IMR-90 (cell line): ENCODE measurements at regions not wholly inside any gene's neighbourhood (a gene's known extent, or its start where the extent isn't known, plus 50 kb on each side); places are given as distances from the start of the nearest gene placed in this dataset.

Experiments used
- ATAC-seq: fragments of 200-7000 bp; cut with Tn5 transposase; 2 replicates; pipeline ENCODE4 v1.9.1; 2020; ENCODE audit warnings: low read depth, mild to moderate bottlenecking, moderate library complexity
- BruUV-seq: library from RNA; stranded (reverse); fragments of 400-500 nt; replicated peaks from 2 replicates; lab custom pipeline; 2021; lab: Mats Ljungman, UMichigan
- CTCF ChIA-PET: fragments of 300-600 bp; formaldehyde crosslinking; extraction: SDS; loops from one replicate; lab custom pipeline; 2021; ENCODE audit warnings: antibody characterized with exemption; lab: Yijun Ruan, JAX
- POLR2A ChIA-PET: fragments of 300-600 bp; sonication (Branson Sonifier 250); formaldehyde crosslinking; loops from one replicate; lab custom pipeline; 2022; ENCODE audit warnings: antibody characterized with exemption; ENCODE audit not compliant: unreplicated experiment; lab: Charles Lee
- DNase-seq: peaks from one replicate; pipeline ENCODE4 v3.0.0; 2013
- H2AFZ ChIP-seq: replicated peaks from 2 replicates; pipeline ENCODE3; 2013; ENCODE audit warnings: low read length, mild to moderate bottlenecking; ENCODE audit not compliant: poor library complexity
- H2AK5ac ChIP-seq: 2 replicates; pipeline ENCODE4 v1.6.1; 2013; ENCODE audit warnings: low read depth, low read length, inconsistent platforms
- H2AK9ac ChIP-seq: replicated peaks from 2 replicates; pipeline ENCODE3; 2013; ENCODE audit warnings: mild to moderate bottlenecking, low read depth, low read length, moderate library complexity; ENCODE audit not compliant: poor library complexity
- H2BK120ac ChIP-seq: 2 replicates; pipeline ENCODE4 v1.6.1; 2013; ENCODE audit warnings: low read depth, low read length, inconsistent platforms
- H2BK15ac ChIP-seq: 3 replicates; pipeline ENCODE4 v1.6.1; 2013; ENCODE audit warnings: low read depth, low read length, inconsistent platforms
- H2BK20ac ChIP-seq: 2 replicates; pipeline ENCODE4 v1.6.1; 2013; ENCODE audit warnings: low read depth, mild to moderate bottlenecking, inconsistent platforms, low read length, moderate library complexity
- H2BK5ac ChIP-seq: 2 replicates; pipeline ENCODE4 v1.6.1; 2013; ENCODE audit warnings: mild to moderate bottlenecking, low read depth, low read length, inconsistent platforms; ENCODE audit not compliant: poor library complexity, severe bottlenecking
- H3K14ac ChIP-seq: replicated peaks from 2 replicates; pipeline ENCODE4 v1.6.1; 2013; ENCODE audit warnings: low read depth, low read length, inconsistent platforms
- H3K18ac ChIP-seq: 2 replicates; pipeline ENCODE4 v1.6.1; 2013; ENCODE audit warnings: low read depth, low read length, control low read depth
- H3K23ac ChIP-seq: 2 replicates; pipeline ENCODE4 v1.6.1; 2013; ENCODE audit warnings: low read depth, low read length, inconsistent platforms
- H3K27ac ChIP-seq: 2 replicates; pipeline ENCODE4 v1.5.1; 2013; ENCODE audit warnings: mild to moderate bottlenecking, control low read depth, low read length; ENCODE audit not compliant: insufficient read depth
- H3K27me3 ChIP-seq: 2 replicates; pipeline ENCODE4 v1.6.1; 2013; ENCODE audit warnings: low read length; ENCODE audit not compliant: control insufficient read depth, insufficient read depth
- H3K36me3 ChIP-seq: 2 replicates; pipeline ENCODE4 v1.6.1; 2013; ENCODE audit warnings: low read length, mixed read lengths; ENCODE audit not compliant: control insufficient read depth, insufficient read depth
- H3K4ac ChIP-seq: 2 replicates; pipeline ENCODE4 v1.6.1; 2013; ENCODE audit warnings: low read depth, low read length, inconsistent platforms
- H3K4me1 ChIP-seq: 2 replicates; pipeline ENCODE4 v1.6.1; 2013; ENCODE audit warnings: low read length, mixed read lengths; ENCODE audit not compliant: control insufficient read depth, insufficient read depth
- H3K4me2 ChIP-seq: 2 replicates; pipeline ENCODE4 v1.6.1; 2013; ENCODE audit warnings: low read depth, mild to moderate bottlenecking, control low read depth, low read length, moderate library complexity
- H3K4me3 ChIP-seq: 2 replicates; pipeline ENCODE4 v1.5.1; 2013; ENCODE audit warnings: low read depth, mild to moderate bottlenecking, control low read depth, low read length, moderate library complexity; ENCODE audit not compliant: insufficient read depth
- H3K56ac ChIP-seq: 2 replicates; pipeline ENCODE4 v1.6.1; 2013; ENCODE audit warnings: low read length, inconsistent platforms; ENCODE audit not compliant: insufficient read depth; ENCODE audit errors: extremely low read depth
- H3K79me1 ChIP-seq, 2 experiments: 2 replicates each; pipeline ENCODE4 v1.6.1; 2013; ENCODE audit warnings: low read length in 2 of 2, inconsistent platforms in 1 of 2, low read depth in 1 of 2
- H3K9ac ChIP-seq: 2 replicates; pipeline ENCODE4 v1.6.1; 2013; ENCODE audit warnings: low read depth, low read length, control low read depth
- H3K9me1 ChIP-seq: 2 replicates; pipeline ENCODE4 v1.6.1; 2013; ENCODE audit warnings: low read length, inconsistent platforms; ENCODE audit not compliant: insufficient read depth
- H3K9me3 ChIP-seq: 2 replicates; pipeline ENCODE4 v1.6.1; 2013; ENCODE audit warnings: low read length; ENCODE audit not compliant: control insufficient read depth, insufficient read depth
- H4K20me1 ChIP-seq: 2 replicates; pipeline ENCODE4 v1.6.1; 2013; ENCODE audit warnings: low read length, inconsistent platforms; ENCODE audit not compliant: insufficient read depth
- H4K5ac ChIP-seq: 2 replicates; pipeline ENCODE4 v1.6.1; 2013; ENCODE audit warnings: mild to moderate bottlenecking, low read depth, low read length, control low read depth
- H4K8ac ChIP-seq, 2 experiments: 2 replicates each; pipeline ENCODE4 v1.6.1; 2013; ENCODE audit warnings: low read depth in 2 of 2, low read length in 2 of 2, control low read depth in 1 of 2, inconsistent platforms in 1 of 2
- H4K91ac ChIP-seq: 2 replicates; pipeline ENCODE4 v1.6.1; 2013; ENCODE audit warnings: low read depth, low read length, inconsistent platforms; ENCODE audit not compliant: insufficient read depth
- BHLHE40 ChIP-seq: fragments of 150-350 bp; IDR thresholded peaks from 2 replicates; pipeline ENCODE4 v1.6.1; 2016; ENCODE audit warnings: mild to moderate bottlenecking, low read depth, low read length
- CEBPB ChIP-seq: IDR thresholded peaks from 2 replicates; pipeline ENCODE4 v1.6.1; 2012; ENCODE audit warnings: low read depth, low read length, improper control_type of control experiment
- CHD1 ChIP-seq: IDR thresholded peaks from 2 replicates; pipeline ENCODE4 v1.6.1; 2012; ENCODE audit warnings: low read depth, low read length, improper control_type of control experiment
- CTCF ChIP-seq: conservative IDR thresholded peaks from 2 replicates; pipeline ENCODE4 v1.5.1; 2012; ENCODE audit warnings: mild to moderate bottlenecking, low read depth, low read length, improper control_type of control experiment
- ELK1 ChIP-seq: fragments of 150-350 bp; IDR thresholded peaks from 2 replicates; pipeline ENCODE4 v1.6.1; 2016; ENCODE audit warnings: low read depth, mild to moderate bottlenecking, low read length, moderate library complexity, borderline replicate concordance
- FOS ChIP-seq: fragments of 150-350 bp; IDR thresholded peaks from 2 replicates; pipeline ENCODE4 v1.6.1; 2016; ENCODE audit warnings: low read depth, low read length
- MAFK ChIP-seq: IDR thresholded peaks from 2 replicates; pipeline ENCODE4 v1.6.1; 2012; ENCODE audit warnings: low read depth, low read length, improper control_type of control experiment
- MAZ ChIP-seq: IDR thresholded peaks from 2 replicates; pipeline ENCODE4 v1.6.1; 2012; ENCODE audit warnings: low read depth, mild to moderate bottlenecking, low read length, improper control_type of control experiment, moderate library complexity, borderline replicate concordance
- MXI1 ChIP-seq: IDR thresholded peaks from 2 replicates; pipeline ENCODE4 v1.6.1; 2012; ENCODE audit warnings: low read depth, mild to moderate bottlenecking, low read length, moderate library complexity, borderline replicate concordance
- NFE2L2 ChIP-seq: fragments of 150-350 bp; IDR thresholded peaks from 2 replicates; pipeline ENCODE4 v1.6.1; 2016; ENCODE audit warnings: low read depth, mild to moderate bottlenecking, low read length
- POLR2A ChIP-seq: IDR thresholded peaks from 2 replicates; pipeline ENCODE4 v1.6.1; 2012; ENCODE audit warnings: mild to moderate bottlenecking, low read depth, low read length
- RAD21 ChIP-seq: IDR thresholded peaks from 2 replicates; pipeline ENCODE4 v1.6.1; 2012; ENCODE audit warnings: low read length, improper control_type of control experiment
- RCOR1 ChIP-seq: IDR thresholded peaks from 2 replicates; pipeline ENCODE4 v1.6.1; 2012; ENCODE audit warnings: mild to moderate bottlenecking, low read length, improper control_type of control experiment; ENCODE audit not compliant: insufficient replicate concordance
- RFX5 ChIP-seq: IDR thresholded peaks from 2 replicates; pipeline ENCODE4 v1.8.0; 2012; ENCODE audit warnings: low read depth, mild to moderate bottlenecking, low read length, moderate library complexity
- SMC3 ChIP-seq: fragments of 150-350 bp; IDR thresholded peaks from 2 replicates; pipeline ENCODE4 v1.6.1; 2016; ENCODE audit warnings: low read depth, mild to moderate bottlenecking, antibody characterized with exemption, low read length, moderate library complexity
- USF2 ChIP-seq: fragments of 150-350 bp; IDR thresholded peaks from 2 replicates; pipeline ENCODE4 v1.6.1; 2017; ENCODE audit warnings: mild to moderate bottlenecking, antibody characterized with exemption, low read length, low read depth
- WGBS, 2 experiments: methylation state at CpG; one replicate each; pipeline versions ENCODE4 v1.1.5 to v1.1.7; 2013; ENCODE audit warnings: missing lambda C conversion rate in 2 of 2; ENCODE audit not compliant: insufficient read length in 1 of 2; ENCODE audit errors: extremely low coverage in 2 of 2; 5-methylcytosine and 5-hydroxymethylcytosine counted together
- dilution Hi-C: fragments of 300-500 bp; cut with HindIII; formaldehyde crosslinking; loops from one replicate; pipeline ENCODE4 v1.14.3; 2018; ENCODE audit warnings: low sequenced_read_pairs; ENCODE audit not compliant: unreplicated experiment
- in situ Hi-C: fragments of 300-500 bp; cut with MboI; formaldehyde crosslinking; loops from 3 replicates; pipeline ENCODE4 v1.14.3; 2019; ENCODE audit warnings: low sequenced_read_pairs, inconsistent platforms, mixed read lengths
- intact Hi-C: fragments of 100-400 bp; cut with micrococcal nuclease; formaldehyde crosslinking; loops from 2 replicates; pipeline ENCODE4 v1.10.0; 2022

- H3K9me3 ChIP-seq, result no peaks in the 10 kb centered on the region; the same call in 1 of the 2 replicates
- no peaks in the 10 kb centered on the region for H4K20me1 ChIP-seq
- no TSS peak for BruUV-seq
- H4K5ac ChIP-seq, result no peak overlapping the region
- no CpG with 5 or more reads among the region's 2 CpGs for whole genome bisulfite sequencing, 2 experiments
- no peak overlapping the region for H2AK5ac ChIP-seq
- H2AK9ac ChIP-seq, result no peak overlapping the region
- H3K27me3 ChIP-seq, result no peaks in the 10 kb centered on the region
- no peaks in the 10 kb centered on the region for H3K79me1 ChIP-seq
- H3K4me2 ChIP-seq, result no peak overlapping the region
- dilution Hi-C loops, result no loop called here
- no peak overlapping the region for H4K8ac ChIP-seq
- no peak overlapping the region for H2BK20ac ChIP-seq
- H3K56ac ChIP-seq, result no peak overlapping the region
- intact Hi-C loops, result no loop called here
- H2BK5ac ChIP-seq, result no peak overlapping the region
- H3K27ac ChIP-seq, result no peak overlapping the region
- no peak overlapping the region for H2BK120ac ChIP-seq
- no peaks in the 10 kb centered on the region for H3K9me1 ChIP-seq
- H3K9ac ChIP-seq, result no peak overlapping the region
- DNase-seq (no peak), ATAC-seq (no peak)
- H3K4ac ChIP-seq, result no peak overlapping the region
- CTCF ChIA-PET, result no interaction called here
- no peak overlapping the region for H3K14ac ChIP-seq
- no peaks in the 10 kb centered on the region for H3K4me1 ChIP-seq
- no peak overlapping the region for H4K91ac ChIP-seq
- in situ Hi-C loops, result no loop called here
- H3K18ac ChIP-seq, result no peak overlapping the region
- H3K4me3 ChIP-seq, result no peak overlapping the region
- TF ChIP-seq MAFK, result no peak
- TF ChIP-seq ELK1, result no peak
- TF ChIP-seq CEBPB, result no peak
- no peak for TF ChIP-seq MXI1
- TF ChIP-seq USF2, result no peak
- TF ChIP-seq MAZ, result no peak
- no peak for TF ChIP-seq POLR2A
- TF ChIP-seq FOS, result no peak
- no peak for TF ChIP-seq SMC3
- TF ChIP-seq CHD1, result no peak
- TF ChIP-seq CTCF, result no peak
- no peak for TF ChIP-seq RAD21
- TF ChIP-seq BHLHE40, result no peak
- TF ChIP-seq RFX5, result no peak
- no peak for TF ChIP-seq RCOR1
- TF ChIP-seq NFE2L2, result no peak
- H3K23ac ChIP-seq, result no peak overlapping the region
- H2BK15ac ChIP-seq, result no peak overlapping the region
- no peaks in the 10 kb centered on the region for H3K36me3 ChIP-seq
- POLR2A ChIA-PET, result no interaction called here
- H2AFZ ChIP-seq, result no peak overlapping the region
Observed at GRCh38 chr4:132646186-132646585, 502.9 kb upstream of the PCDH10 start.
